IMR-90 (cell line): ENCODE measurements at regions not wholly inside any gene's neighbourhood (a gene's known extent, or its start where the extent isn't known, plus 50 kb on each side); places are given as distances from the start of the nearest gene placed in this dataset.

Experiments
- BHLHE40 ChIP-seq: fragments of 150-350 bp; IDR thresholded peaks from 2 replicates; pipeline ENCODE4 v1.6.1; 2016; ENCODE audit warnings: mild to moderate bottlenecking, low read depth, low read length
- TF ChIP-seq, protein P1 (sequence below): conservative IDR thresholded peaks from 2 replicates; pipeline ENCODE4 v1.5.1; 2012; ENCODE audit warnings: mild to moderate bottlenecking, low read depth, low read length, improper control_type of control experiment

DNA sequence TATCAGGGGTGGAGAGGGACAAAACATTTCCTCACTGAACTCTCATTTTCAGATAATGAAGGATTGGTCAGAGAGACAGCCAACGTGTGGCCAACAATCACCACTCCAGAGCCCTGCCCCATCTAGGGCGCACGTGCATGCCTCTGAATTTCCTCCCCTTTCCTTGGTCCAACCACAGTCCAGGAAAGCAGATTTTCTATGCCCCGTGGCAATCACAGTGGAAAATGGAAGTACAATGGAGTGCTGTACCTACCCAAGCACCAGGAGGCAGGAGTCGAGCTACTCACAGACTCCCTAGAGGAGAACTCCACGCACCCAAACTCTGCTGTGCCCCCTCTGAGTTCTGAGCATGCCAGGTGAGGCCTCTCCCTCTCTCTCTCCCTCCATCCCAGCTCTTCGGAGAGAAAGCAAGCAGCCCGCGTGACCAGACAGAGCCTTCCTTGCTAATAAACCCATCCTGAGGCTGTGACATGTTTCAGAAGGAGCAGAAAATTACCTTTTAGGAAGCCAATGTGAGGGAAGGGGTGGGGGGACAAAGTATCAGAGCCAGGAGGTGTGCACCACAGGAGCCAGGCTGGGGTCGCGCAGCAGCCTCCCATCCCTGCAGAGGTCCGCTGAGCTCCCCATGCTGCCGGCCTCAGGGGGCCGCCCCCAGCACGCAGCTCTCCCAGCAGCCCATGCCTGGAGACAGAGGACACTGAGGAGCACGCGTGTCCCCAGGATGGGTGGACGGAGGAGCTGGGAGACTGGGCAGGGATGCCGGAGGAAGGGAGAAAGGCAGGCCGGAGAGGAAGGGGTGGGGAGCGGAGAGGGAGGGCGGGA lies 73.4 kb downstream of the PITPNM2 start:
- TF ChIP-seq, protein P1, sequence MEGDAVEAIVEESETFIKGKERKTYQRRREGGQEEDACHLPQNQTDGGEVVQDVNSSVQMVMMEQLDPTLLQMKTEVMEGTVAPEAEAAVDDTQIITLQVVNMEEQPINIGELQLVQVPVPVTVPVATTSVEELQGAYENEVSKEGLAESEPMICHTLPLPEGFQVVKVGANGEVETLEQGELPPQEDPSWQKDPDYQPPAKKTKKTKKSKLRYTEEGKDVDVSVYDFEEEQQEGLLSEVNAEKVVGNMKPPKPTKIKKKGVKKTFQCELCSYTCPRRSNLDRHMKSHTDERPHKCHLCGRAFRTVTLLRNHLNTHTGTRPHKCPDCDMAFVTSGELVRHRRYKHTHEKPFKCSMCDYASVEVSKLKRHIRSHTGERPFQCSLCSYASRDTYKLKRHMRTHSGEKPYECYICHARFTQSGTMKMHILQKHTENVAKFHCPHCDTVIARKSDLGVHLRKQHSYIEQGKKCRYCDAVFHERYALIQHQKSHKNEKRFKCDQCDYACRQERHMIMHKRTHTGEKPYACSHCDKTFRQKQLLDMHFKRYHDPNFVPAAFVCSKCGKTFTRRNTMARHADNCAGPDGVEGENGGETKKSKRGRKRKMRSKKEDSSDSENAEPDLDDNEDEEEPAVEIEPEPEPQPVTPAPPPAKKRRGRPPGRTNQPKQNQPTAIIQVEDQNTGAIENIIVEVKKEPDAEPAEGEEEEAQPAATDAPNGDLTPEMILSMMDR, result no peak
- no peak for TF ChIP-seq BHLHE40
